AML-193 (cell line): ENCODE measurements at regions not wholly inside any gene's neighbourhood (a gene's known extent, or its start where the extent isn't known, plus 50 kb on each side); places are given as distances from the start of the nearest gene placed in this dataset.
"Not testable (repeated sequence)": the region's sequence is repeated elsewhere in the genome, so short reads cannot be mapped to it uniquely, and the experiment has no call there.

ENCODE experiments used
- DNase-seq, 2 experiments: peaks; one replicate each; lab custom pipeline; 2025; lab: John Stamatoyannopoulos, UW

DNA sequence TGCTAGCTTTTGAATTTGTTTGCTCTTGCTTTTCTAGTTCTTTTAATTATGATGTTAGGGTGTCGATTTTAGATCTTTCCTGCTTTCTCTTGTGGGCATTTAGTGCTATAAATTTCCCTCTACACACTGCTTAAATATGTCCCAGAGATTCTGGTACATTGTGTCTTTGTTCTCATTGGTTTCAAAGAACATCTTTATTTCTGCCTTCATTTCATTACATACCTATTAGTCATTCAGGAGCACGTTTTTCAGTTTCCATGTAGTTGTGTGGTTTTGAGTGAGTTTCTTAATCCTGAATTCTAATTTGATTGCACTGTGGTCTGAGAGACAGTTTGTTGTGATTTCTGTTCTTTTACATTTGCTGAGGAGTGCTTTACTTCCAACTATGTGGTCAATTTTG, 51.2 kb upstream of the MB21D2 start:
- not testable (repeated sequence) for DNase-seq

- peak; percentile 10 to 11 for DNase-seq
These were observed 63.0 kb upstream of the MB21D2 start for GRCh38 chr3:192980632-192981031.

- no peak for DNase-seq
These were observed 68.7 kb upstream of the MB21D2 start for GRCh38 chr3:192986379-192986778.

GRCh38 chr3:192991356-192991755, 73.7 kb upstream of the MB21D2 start:
- no peak for DNase-seq

GRCh38 chr3:192992361-192992760, 74.7 kb upstream of the MB21D2 start:
- DNase-seq: no peak

DNA sequence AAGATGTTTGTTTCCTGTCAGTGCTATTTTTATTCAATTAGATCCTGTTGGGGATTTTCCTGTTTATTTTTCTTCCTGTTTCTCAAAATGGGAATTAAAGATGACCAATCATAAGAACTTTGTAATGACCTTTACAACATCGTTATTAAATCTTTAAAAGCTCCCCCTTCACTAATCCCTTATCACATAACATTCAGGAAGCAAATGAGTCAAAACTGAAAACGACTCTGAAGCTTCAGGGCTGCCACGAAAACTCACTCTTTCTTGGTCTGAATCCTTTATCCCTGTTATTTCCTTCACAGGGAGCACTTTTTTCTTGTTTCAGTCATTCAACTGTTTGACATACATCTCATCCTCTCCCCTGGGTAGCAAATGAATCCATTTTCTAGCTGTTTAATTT, 75.8 kb upstream of the MB21D2 start:
- no peak for DNase-seq

- DNase-seq: not testable (repeated sequence)
These were observed 83.5 kb upstream of the MB21D2 start for GRCh38 chr3:193001113-193001512.

DNA sequence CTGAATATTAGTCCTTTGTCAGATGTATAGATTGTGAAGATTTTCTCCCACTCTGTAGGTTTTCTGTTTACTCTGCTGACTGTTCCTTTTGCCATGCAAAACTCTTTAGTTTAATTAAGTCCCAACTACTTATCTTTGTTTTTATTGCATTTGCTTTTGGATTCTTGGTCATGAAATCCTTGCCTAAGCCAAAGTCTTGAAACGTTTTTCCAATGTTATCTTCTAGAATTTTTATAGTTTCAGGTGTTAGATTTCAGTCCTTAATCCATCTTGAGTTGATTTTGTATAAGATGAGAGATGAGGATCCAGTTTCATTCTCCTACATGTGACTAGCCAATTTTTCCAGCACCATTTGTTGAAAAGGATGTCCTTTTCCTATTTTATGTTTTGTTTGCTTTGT, 86.0 kb upstream of the MB21D2 start:
- not testable (repeated sequence) for DNase-seq

DNA sequence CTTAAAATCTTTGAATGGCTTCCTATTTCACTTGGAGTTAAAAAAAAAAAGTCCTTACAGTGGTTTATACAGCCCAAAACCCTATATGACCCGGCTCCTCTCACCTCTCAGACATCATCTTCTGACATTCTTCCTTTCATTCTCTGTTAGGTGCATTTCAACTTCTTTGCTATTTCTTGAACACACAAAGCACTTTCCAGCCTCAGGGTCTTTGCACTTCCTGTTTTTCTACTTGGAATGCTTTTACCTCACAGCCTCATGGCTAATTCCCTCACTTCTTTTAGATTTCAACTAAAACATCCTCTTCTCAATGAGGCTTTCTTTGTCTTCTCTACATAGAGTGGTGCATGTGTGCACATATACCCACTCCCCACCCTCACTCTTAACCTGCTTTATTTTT, 91.0 kb upstream of the MB21D2 start:
- no peak for DNase-seq

DNA sequence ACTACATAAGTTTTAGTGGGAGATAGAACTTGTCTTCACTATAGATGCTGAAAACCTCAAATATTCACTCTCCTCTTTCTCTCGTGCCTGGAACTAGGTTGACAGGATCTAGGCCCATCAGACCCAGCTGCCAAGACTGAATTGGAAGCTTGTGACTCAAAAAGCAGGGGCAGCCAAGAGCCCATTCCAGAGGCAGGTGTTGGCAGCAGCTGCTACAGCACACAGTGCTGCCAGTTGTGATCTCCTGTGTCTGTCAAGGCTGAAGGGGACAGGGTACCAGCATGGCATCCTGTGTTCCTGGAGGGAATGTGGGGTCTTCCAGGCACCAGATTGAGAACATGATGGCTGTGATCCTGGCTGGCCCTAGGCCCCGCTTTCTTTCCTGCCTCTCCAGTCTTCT, 92.5 kb upstream of the MB21D2 start:
- DNase-seq: no peak

DNA sequence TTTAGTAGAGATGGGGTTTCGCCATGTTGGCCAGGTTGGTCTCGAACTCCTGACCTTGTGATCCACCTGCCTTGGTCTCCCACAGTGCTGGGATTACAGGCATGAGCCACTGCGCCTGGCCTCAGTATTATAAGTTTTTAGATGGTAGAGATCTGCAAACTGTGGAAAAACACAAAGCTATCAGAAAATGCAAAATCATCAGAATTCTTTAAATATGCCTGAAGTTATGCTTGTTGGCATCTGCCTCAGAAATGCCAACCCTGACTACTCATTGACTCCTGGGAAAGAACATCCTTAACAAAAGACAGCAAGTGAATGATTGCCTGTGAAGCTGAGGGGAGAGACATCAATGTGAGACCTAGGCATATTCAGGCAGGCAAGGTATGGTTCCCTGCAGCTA, 94.3 kb upstream of the MB21D2 start:
- no peak for DNase-seq

DNA sequence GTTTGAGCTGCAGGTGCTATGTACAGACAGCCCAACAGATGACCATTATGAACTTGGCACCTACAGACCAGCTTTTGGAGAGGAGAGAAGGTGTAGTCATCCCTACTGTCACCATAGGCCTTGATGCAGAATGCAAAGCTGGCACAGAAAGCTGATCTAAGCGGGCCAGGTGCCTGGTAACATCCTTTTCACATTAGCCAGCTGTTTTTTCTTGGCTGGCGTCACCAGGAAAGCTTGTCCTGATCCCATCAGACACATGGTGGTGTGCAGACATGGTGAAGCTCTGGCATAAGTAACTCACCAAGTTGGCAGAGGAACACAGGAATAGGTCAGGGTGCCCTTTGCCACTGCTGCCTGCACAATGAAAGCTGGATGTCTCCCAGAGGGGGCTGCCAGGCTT, 97.2 kb upstream of the MB21D2 start:
- DNase-seq: no peak

GRCh38 chr3:193016437-193016901, 98.8 kb upstream of the MB21D2 start:
- no peak for DNase-seq

DNA sequence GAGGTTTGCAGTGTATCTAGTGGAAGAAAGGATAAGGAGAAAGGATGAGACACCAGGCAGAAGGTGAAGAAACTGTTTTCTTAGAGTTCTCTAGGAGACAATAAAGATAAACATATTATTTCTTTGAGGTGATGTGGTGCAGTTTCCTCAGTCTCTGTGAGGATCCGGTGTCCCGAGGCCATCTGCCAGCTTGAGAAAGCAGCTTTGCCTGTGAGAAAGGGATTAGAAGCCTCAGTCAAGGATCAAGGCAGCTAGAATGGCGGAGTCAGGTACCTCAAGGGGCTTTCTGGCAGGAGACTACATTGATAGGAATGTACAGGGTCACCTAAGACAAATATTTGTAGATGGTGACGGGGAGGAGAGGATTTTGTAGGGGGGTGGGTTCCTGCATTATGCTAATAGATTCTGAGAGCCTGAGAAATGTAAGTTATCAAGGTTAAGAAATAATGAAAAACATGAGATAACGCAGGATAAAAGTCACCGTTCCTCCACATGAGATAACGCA, 103.9 kb upstream of the MB21D2 start:
- no peak for DNase-seq

- no peak for DNase-seq
These were observed 105.6 kb upstream of the MB21D2 start for GRCh38 chr3:193023218-193023617.

GRCh38 chr3:193028258-193028657, 110.6 kb upstream of the MB21D2 start:
- no peak for DNase-seq

DNA sequence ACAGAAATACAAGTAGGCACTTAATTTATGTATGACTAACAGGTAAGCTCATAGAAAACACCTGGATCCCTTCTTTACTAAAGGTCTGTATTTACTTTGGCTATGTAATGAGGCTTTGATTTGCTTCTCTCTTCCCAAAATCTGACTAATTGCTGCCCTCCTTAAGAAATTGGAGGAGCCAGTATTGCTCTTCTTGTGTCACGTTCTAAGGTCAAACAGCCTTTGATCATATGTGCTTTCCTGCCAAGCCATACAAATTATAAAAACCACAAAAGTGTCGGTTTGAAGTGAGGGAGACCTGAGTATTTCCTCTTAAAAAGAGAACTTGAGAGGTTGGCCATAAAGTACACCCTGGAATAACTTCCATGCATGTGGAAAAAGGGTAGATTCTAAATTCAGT, 112.1 kb upstream of the MB21D2 start:
- DNase-seq: peak in 1 of 2 experiments; percentile 10

GRCh38 chr3:193030276-193030675, 112.6 kb upstream of the MB21D2 start:
- DNase-seq: no peak

DNA sequence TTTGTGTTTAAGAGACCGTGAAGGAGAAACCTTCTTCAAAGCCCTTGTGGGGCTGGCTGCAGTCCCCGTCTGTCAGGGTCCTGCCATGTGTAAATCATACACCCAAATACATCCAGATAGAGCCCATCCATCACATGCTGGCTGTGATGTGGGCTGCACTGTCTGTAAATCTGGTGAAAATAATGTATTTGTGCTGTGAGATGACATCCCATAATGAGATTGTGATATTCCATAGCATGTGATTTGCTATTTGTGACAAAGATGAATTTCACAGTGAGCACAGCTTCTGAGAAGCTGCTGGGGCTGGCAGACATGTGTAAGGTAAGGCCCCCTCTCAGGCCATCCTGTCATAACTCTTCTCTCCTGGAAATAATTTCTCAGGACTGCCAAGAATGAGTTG, 114.3 kb upstream of the MB21D2 start:
- DNase-seq: no peak

GRCh38 chr3:193033226-193033780, 115.6 kb upstream of the MB21D2 start:
- DNase-seq: no peak

DNA sequence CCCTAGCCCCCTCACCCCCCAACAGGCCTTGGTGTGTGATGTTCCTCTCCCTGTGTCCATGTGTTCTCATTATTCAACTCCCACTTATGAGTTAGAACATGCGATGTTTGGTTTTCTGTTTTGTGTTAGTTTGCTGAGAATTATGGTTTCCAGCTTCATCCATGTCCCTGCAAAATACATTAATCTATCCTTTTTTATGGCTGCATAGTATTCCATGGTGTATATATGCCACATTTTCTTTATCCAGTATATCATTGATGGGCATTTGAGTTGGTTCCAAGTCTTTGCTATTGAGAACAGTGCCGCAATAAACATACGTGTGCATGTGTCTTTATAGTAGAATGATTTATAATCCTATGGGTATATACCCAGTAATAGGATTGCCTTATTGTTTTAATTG, 120.2 kb upstream of the MB21D2 start:
- not testable (repeated sequence) for DNase-seq

GRCh38 chr3:193039058-193039457, 121.4 kb upstream of the MB21D2 start:
- no peak for DNase-seq

- peak; percentile 45 for DNase-seq
These were observed 123.4 kb upstream of the MB21D2 start for GRCh38 chr3:193040836-193041672.
